Fibroblast of mammary gland (primary cell): ENCODE measurements at regions not wholly inside any gene's neighbourhood (a gene's known extent, or its start where the extent isn't known, plus 50 kb on each side); places are given as distances from the start of the nearest gene placed in this dataset.
"Not testable (repeated sequence)": the region's sequence is repeated elsewhere in the genome, so short reads cannot be mapped to it uniquely, and the experiment has no call there.

ENCODE experiments used
- DNase-seq: peaks from one replicate; pipeline ENCODE4 v3.0.0-alpha.2; 2010; ENCODE audit warnings: low read depth
- H3K4me3 ChIP-seq: 2 replicates; pipeline ENCODE4 v1.5.1; 2011; ENCODE audit warnings: low read depth, mild to moderate bottlenecking, low read length, moderate library complexity; ENCODE audit not compliant: control insufficient read depth
- TF ChIP-seq, protein P1 (sequence below): conservative IDR thresholded peaks from 2 replicates; pipeline ENCODE4 v1.5.1; 2011; ENCODE audit warnings: low read depth, low read length, inconsistent platforms; ENCODE audit not compliant: control insufficient read depth, insufficient read depth

DNA sequence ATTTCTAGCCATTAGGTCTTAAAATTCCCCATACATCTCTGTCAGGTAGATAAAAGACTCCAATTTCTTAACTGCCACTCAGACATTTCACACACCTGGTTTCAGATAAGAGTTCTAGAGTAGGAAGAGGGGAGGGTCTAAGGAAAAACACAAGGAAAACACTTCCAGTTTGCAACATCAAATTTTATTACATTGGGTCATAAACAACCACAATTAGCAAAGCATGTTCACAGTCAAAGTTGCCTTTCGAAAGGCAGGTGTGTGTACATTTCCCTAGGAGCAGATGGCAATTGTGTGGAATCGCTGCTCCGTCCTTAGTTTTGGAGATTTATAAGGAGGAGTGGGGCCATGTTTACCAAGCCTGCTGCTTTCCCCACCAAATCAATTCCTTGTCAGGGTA lies 120.8 kb downstream of the DMRT2 start:
- no peak for DNase-seq
- TF ChIP-seq, protein P1, sequence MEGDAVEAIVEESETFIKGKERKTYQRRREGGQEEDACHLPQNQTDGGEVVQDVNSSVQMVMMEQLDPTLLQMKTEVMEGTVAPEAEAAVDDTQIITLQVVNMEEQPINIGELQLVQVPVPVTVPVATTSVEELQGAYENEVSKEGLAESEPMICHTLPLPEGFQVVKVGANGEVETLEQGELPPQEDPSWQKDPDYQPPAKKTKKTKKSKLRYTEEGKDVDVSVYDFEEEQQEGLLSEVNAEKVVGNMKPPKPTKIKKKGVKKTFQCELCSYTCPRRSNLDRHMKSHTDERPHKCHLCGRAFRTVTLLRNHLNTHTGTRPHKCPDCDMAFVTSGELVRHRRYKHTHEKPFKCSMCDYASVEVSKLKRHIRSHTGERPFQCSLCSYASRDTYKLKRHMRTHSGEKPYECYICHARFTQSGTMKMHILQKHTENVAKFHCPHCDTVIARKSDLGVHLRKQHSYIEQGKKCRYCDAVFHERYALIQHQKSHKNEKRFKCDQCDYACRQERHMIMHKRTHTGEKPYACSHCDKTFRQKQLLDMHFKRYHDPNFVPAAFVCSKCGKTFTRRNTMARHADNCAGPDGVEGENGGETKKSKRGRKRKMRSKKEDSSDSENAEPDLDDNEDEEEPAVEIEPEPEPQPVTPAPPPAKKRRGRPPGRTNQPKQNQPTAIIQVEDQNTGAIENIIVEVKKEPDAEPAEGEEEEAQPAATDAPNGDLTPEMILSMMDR, result no peak
- no peak overlapping the region for H3K4me3 ChIP-seq

DNA sequence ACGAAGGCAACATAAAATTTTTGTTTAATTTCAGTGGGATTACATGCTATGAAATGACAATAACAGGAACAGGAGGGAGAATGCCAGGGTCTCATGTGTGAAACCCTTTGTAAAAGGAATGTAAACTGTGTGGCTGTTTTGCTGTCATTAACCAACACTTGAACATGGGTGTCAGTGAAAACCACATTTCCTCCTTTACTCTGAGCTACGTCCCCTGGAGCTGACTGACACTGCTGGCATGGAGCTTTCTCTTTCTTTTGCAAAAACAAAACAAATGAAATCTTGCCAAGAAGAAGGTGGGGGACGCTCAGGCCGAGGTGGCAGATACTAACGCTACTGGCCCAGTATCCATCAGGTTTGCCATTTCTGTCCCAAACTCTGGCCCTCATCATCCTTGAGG lies 121.4 kb downstream of the DMRT2 start:
- no peak for DNase-seq
- TF ChIP-seq, protein P1, result no peak

DNA sequence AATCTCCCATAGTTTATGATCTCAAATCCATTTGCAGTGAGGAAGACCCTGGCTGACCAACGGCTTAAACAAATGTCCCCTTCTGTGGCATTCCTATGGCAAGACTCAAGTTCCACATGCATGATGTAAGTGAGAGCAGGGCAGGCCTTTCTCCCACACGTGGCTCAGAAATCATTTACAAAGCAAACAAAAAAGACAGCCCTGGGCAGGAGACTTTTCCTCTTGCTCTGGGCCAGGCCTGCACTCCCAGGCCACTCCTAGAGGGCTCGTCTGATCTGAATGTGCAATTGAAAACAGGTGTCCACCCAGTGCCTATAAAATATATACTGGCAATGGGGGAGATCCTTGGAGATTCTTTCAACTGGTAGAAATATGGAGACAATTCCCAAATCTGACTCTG lies 123.1 kb downstream of the DMRT2 start:
- peak; percentile 25 for DNase-seq
- H3K4me3 ChIP-seq, result no peak overlapping the region
- TF ChIP-seq, protein P1, result no peak

More for the DNA sequence above, 121.4 kb downstream of the DMRT2 start:
- no peak overlapping the region for H3K4me3 ChIP-seq

DNA sequence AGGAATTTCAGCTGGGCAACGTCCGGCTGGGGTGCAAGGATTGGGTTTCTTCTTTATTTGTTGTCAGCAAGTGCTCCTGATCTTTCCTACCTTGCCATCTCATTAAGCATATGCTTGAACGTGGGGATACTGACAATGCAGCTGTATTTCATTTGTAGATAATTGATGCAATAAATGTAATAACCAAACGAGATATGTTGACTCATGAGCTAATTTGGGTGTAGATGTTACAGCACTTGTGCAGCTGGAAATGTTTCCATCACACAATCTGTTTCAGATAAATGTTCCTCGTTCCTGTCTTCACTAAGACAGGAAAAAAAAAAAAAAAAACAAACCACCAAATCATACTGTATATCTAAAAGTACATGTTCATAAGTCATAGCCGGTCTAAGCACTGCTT lies 123.8 kb downstream of the DMRT2 start:
- H3K4me3 ChIP-seq, result no peak overlapping the region
- DNase-seq, result peak; percentile 63
- TF ChIP-seq, protein P1, result no peak

DNA sequence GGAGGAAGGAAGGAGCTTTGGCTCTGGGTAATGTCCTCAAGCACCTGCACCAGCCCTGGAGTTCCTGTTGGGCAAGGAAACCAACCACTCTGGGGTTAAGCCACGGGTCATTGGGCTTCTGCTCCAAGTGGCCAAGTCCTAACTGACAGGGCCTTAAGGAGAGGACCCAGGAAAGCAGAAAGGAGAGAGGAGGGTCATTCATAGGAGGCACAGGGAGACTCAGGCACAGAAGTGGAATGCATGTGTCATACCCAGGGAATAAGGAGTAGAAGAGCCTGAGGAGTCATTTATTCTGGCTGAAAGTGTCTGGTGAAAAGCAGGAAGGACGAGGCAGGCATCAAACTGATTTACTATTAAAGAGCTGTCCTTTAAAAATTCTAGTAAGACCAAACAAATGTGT lies 129.2 kb downstream of the DMRT2 start:
- no peak overlapping the region for H3K4me3 ChIP-seq
- TF ChIP-seq, protein P1, result no peak
- DNase-seq, result no peak

DNA sequence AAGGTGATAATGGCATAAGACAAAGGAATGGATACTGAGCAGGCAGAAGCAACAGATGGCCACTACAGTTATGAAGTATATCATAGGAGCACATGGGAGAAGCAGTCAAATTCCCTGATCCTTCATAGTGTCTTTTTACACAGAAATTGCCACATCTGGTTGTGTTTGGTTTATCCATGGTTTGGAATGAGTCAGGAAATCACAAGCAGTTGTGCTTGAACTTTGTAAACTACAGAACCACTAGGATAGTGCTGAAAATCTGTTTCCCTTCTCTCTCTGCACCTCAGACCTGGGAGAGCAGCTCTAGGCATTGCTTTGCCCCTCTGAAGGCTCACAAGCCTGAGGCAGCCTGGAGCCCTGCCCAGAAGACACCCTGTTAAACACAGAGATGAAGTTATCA lies 134.0 kb downstream of the DMRT2 start:
- TF ChIP-seq, protein P1, result no peak
- H3K4me3 ChIP-seq, result no peak overlapping the region
- peak; percentile 26 for DNase-seq

DNA sequence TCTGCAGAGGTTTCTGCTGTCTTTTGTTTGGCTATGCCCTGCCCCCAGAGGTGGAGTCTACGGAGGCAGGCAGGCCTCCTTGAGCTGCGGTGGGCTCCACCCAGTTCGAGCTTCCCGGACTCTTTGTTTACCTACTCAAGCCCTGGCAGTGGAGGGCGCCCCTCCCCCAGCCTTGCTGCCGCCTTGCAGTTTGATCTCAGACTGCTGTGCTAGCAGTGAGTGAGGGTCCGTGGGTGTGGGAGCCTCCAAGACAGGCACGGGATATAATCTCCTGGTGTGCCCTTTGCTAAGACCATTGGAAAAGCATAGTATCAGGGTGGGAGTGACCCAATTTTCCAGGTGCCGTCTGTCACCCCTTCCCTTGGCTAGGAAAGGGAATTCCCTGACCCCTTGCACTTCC lies 137.0 kb downstream of the DMRT2 start:
- DNase-seq, H3K4me3 ChIP-seq: not testable (repeated sequence)

DNA sequence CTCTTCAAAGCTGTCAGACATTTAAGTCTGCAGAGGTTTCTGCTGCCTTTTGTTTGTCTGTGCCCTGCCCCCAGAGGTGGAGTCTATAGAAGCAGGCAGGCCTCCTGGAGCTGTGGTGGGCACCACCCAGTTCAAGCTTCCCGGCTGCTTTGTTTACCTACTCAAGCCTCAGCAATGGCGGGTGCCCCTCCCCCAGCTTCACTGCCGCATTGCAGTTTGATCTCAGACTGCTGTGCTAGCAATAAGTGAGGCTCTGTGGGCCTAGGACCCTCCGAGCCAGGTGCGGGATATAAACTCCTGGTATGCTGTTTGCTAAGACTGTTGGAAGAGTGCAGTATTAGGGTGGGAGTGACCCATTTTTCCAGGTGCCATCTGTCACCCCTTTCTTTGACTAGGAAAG lies 145.5 kb downstream of the DMRT2 start:
- H3K4me3 ChIP-seq, DNase-seq: not testable (repeated sequence)
